HepG2 (cell line): ENCODE measurements at regions not wholly inside any gene's neighbourhood (a gene's known extent, or its start where the extent isn't known, plus 50 kb on each side); places are given as distances from the start of the nearest gene placed in this dataset.
A peak's percentile ranks its signal among the peaks of the same experiment; 100 is the strongest.

ENCODE experiments used
- BORCS8-MEF2B ChIP-seq: sonication (generic); formaldehyde crosslinking; IDR thresholded peaks from 2 replicates; pipeline ENCODE4 v1.8.0; 2022; ENCODE audit warnings: mild to moderate bottlenecking, missing genetic modification reagents
- HNRNPL ChIP-seq: fragments of 200-400 bp; formaldehyde crosslinking; IDR thresholded peaks from 2 replicates; pipeline ENCODE4 v1.6.1; 2017; ENCODE audit warnings: mild to moderate bottlenecking, low read depth, low read length
- JARID2 ChIP-seq: sonication (generic); formaldehyde crosslinking; IDR thresholded peaks from 2 replicates; pipeline ENCODE4 v1.8.1; 2023; ENCODE audit warnings: missing genetic modification reagents, inconsistent platforms; ENCODE audit not compliant: insufficient replicate concordance
- MEIS1 ChIP-seq: sonication (generic); formaldehyde crosslinking; IDR thresholded peaks from 2 replicates; pipeline ENCODE4 v1.9.0; 2021; ENCODE audit warnings: mild to moderate bottlenecking, missing genetic modification reagents, moderate library complexity, borderline replicate concordance
- RBM22 ChIP-seq: fragments of 200-400 bp; formaldehyde crosslinking; optimal IDR thresholded peaks from 2 replicates; pipeline ENCODE3; 2017; ENCODE audit warnings: mild to moderate bottlenecking, low read length, moderate library complexity
- RFXANK ChIP-seq: IDR thresholded peaks from 2 replicates; pipeline ENCODE4 v1.6.1; 2016
- SMC3 ChIP-seq: IDR thresholded peaks from 2 replicates; pipeline ENCODE4 v1.6.1; 2011; ENCODE audit warnings: low read length, improper control_type of control experiment
- ZNF20 ChIP-seq: sonication (generic); formaldehyde crosslinking; IDR thresholded peaks from 2 replicates; pipeline ENCODE4 v1.4.0; 2020; ENCODE audit warnings: mild to moderate bottlenecking, moderate library complexity, missing genetic modification reagents
- ZNF24 ChIP-seq: fragments of 450-650 bp; IDR thresholded peaks from 2 replicates; pipeline ENCODE4 v1.6.1; 2017; ENCODE audit warnings: antibody characterized with exemption, mild to moderate bottlenecking
- ZNF484 ChIP-seq: sonication (generic); formaldehyde crosslinking; IDR thresholded peaks from 2 replicates; pipeline ENCODE4 v1.5.1; 2020; ENCODE audit warnings: mild to moderate bottlenecking, low read depth, missing genetic modification reagents, borderline replicate concordance
- ZNF546 ChIP-seq: sonication (generic); formaldehyde crosslinking; conservative IDR thresholded peaks from 2 replicates; pipeline ENCODE4 v1.8.1; 2023; ENCODE audit warnings: mild to moderate bottlenecking, missing genetic modification reagents
- ZNF607 ChIP-seq: sonication (generic); formaldehyde crosslinking; IDR thresholded peaks from 2 replicates; pipeline ENCODE4 v1.5.1; 2020; ENCODE audit warnings: missing genetic modification reagents, mild to moderate bottlenecking, borderline replicate concordance
- ZNF768 ChIP-seq: sonication (generic); formaldehyde crosslinking; IDR thresholded peaks from 2 replicates; pipeline ENCODE4 v1.4.0; 2020; ENCODE audit warnings: missing genetic modification reagents
- ZNF792 ChIP-seq: IDR thresholded peaks from 2 replicates; pipeline ENCODE4 v1.6.1; 2016
- TF ChIP-seq, protein P1 (sequence below): sonication (generic); formaldehyde crosslinking; IDR thresholded peaks from 2 replicates; pipeline ENCODE4 v1.5.0; 2020; ENCODE audit warnings: mild to moderate bottlenecking, missing genetic modification reagents, borderline replicate concordance
- TF ChIP-seq, protein P2 (sequence below): IDR thresholded peaks from 2 replicates; pipeline ENCODE4 v1.6.1; 2012; ENCODE audit warnings: low read depth, low read length, improper control_type of control experiment
- TF ChIP-seq, protein P3 (sequence below): sonication (generic); formaldehyde crosslinking; IDR thresholded peaks from 2 replicates; pipeline ENCODE4 v1.4.0; 2020; ENCODE audit warnings: missing genetic modification reagents, borderline replicate concordance
- TF ChIP-seq, protein P4 (sequence below): sonication (generic); formaldehyde crosslinking; IDR thresholded peaks from 2 replicates; pipeline ENCODE4 v1.4.0; 2020; ENCODE audit warnings: mild to moderate bottlenecking, low read depth, missing genetic modification reagents
- TF ChIP-seq, protein P5 (sequence below): sonication (generic); formaldehyde crosslinking; IDR thresholded peaks from 2 replicates; pipeline ENCODE4 v1.9.0; 2022; ENCODE audit warnings: missing genetic modification reagents, mild to moderate bottlenecking, borderline replicate concordance

DNA sequence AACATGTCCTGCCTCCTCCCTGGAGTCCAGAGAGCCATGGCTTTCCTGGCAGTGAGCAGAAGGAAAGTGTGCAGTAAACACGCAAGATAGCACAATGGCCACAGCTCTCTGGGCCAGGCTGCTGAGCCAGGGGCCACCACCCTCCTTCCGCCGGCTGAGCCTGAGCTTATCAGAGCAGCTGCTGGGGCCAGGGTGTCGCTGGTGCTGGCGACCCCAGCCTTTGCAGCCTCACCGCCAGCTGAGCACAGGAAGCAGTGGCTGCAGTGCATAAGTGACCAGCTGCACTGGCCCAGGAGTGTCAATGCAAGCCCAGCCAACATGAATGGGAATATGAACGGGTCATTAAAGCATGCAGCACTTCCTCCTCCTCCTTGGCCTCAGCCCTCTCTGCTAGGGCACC is 172.0 kb downstream of the ZFP36L2 start (continued):
- no peak for TF ChIP-seq RBM22
- TF ChIP-seq HNRNPL: no peak
- no peak for TF ChIP-seq ZNF20 (CRISPR knock-in tag)
- TF ChIP-seq, protein P1, sequence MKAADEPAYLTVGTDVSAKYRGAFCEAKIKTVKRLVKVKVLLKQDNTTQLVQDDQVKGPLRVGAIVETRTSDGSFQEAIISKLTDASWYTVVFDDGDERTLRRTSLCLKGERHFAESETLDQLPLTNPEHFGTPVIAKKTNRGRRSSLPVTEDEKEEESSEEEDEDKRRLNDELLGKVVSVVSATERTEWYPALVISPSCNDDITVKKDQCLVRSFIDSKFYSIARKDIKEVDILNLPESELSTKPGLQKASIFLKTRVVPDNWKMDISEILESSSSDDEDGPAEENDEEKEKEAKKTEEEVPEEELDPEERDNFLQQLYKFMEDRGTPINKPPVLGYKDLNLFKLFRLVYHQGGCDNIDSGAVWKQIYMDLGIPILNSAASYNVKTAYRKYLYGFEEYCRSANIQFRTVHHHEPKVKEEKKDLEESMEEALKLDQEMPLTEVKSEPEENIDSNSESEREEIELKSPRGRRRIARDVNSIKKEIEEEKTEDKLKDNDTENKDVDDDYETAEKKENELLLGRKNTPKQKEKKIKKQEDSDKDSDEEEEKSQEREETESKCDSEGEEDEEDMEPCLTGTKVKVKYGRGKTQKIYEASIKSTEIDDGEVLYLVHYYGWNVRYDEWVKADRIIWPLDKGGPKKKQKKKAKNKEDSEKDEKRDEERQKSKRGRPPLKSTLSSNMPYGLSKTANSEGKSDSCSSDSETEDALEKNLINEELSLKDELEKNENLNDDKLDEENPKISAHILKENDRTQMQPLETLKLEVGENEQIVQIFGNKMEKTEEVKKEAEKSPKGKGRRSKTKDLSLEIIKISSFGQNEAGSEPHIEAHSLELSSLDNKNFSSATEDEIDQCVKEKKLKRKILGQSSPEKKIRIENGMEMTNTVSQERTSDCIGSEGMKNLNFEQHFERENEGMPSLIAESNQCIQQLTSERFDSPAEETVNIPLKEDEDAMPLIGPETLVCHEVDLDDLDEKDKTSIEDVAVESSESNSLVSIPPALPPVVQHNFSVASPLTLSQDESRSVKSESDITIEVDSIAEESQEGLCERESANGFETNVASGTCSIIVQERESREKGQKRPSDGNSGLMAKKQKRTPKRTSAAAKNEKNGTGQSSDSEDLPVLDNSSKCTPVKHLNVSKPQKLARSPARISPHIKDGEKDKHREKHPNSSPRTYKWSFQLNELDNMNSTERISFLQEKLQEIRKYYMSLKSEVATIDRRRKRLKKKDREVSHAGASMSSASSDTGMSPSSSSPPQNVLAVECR (CRISPR knock-in tag): no peak
- TF ChIP-seq MEIS1 (CRISPR knock-in tag): no peak
- no peak for TF ChIP-seq RFXANK (CRISPR knock-in tag)
- TF ChIP-seq, protein P2, sequence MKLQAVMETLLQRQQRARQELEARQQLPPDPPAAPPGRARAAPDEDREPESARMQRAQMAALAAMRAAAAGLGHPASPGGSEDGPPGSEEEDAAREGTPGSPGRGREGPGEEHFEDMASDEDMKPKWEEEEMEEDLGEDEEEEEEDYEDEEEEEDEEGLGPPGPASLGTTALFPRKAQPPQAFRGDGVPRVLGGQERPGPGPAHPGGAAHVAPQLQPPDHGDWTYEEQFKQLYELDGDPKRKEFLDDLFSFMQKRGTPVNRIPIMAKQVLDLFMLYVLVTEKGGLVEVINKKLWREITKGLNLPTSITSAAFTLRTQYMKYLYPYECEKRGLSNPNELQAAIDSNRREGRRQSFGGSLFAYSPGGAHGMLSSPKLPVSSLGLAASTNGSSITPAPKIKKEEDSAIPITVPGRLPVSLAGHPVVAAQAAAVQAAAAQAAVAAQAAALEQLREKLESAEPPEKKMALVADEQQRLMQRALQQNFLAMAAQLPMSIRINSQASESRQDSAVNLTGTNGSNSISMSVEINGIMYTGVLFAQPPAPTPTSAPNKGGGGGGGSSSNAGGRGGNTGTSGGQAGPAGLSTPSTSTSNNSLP: no peak
- TF ChIP-seq ZNF768: peak; percentile 67; the same call in 1 of the 2 replicates
- no peak for TF ChIP-seq ZNF792 (CRISPR knock-in tag)
- TF ChIP-seq, protein P3, sequence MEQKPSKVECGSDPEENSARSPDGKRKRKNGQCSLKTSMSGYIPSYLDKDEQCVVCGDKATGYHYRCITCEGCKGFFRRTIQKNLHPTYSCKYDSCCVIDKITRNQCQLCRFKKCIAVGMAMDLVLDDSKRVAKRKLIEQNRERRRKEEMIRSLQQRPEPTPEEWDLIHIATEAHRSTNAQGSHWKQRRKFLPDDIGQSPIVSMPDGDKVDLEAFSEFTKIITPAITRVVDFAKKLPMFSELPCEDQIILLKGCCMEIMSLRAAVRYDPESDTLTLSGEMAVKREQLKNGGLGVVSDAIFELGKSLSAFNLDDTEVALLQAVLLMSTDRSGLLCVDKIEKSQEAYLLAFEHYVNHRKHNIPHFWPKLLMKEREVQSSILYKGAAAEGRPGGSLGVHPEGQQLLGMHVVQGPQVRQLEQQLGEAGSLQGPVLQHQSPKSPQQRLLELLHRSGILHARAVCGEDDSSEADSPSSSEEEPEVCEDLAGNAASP: no peak
- TF ChIP-seq JARID2 (CRISPR knock-in tag): no peak
- no peak for TF ChIP-seq SMC3
- no peak for TF ChIP-seq ZNF607 (CRISPR knock-in tag)
- no peak for TF ChIP-seq ZNF24
- TF ChIP-seq, protein P4, sequence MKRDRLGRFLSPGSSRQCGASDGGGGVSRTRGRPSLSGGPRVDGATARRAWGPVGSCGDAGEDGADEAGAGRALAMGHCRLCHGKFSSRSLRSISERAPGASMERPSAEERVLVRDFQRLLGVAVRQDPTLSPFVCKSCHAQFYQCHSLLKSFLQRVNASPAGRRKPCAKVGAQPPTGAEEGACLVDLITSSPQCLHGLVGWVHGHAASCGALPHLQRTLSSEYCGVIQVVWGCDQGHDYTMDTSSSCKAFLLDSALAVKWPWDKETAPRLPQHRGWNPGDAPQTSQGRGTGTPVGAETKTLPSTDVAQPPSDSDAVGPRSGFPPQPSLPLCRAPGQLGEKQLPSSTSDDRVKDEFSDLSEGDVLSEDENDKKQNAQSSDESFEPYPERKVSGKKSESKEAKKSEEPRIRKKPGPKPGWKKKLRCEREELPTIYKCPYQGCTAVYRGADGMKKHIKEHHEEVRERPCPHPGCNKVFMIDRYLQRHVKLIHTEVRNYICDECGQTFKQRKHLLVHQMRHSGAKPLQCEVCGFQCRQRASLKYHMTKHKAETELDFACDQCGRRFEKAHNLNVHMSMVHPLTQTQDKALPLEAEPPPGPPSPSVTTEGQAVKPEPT (CRISPR knock-in tag): no peak
- TF ChIP-seq ZNF546 (CRISPR knock-in tag): no peak
- no peak for TF ChIP-seq BORCS8-MEF2B (CRISPR knock-in tag)
- TF ChIP-seq ZNF484: no peak
- TF ChIP-seq, protein P5, sequence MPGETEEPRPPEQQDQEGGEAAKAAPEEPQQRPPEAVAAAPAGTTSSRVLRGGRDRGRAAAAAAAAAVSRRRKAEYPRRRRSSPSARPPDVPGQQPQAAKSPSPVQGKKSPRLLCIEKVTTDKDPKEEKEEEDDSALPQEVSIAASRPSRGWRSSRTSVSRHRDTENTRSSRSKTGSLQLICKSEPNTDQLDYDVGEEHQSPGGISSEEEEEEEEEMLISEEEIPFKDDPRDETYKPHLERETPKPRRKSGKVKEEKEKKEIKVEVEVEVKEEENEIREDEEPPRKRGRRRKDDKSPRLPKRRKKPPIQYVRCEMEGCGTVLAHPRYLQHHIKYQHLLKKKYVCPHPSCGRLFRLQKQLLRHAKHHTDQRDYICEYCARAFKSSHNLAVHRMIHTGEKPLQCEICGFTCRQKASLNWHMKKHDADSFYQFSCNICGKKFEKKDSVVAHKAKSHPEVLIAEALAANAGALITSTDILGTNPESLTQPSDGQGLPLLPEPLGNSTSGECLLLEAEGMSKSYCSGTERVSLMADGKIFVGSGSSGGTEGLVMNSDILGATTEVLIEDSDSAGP (CRISPR knock-in tag): peak; percentile 47; the same call in 1 of the 2 replicates
